HepG2 (cell line): ENCODE measurements at regions not wholly inside any gene's neighbourhood (a gene's known extent, or its start where the extent isn't known, plus 50 kb on each side); places are given as distances from the start of the nearest gene placed in this dataset.

Source experiments
- ARNTL ChIP-seq: sonication (generic); formaldehyde crosslinking; IDR thresholded peaks from 2 replicates; pipeline ENCODE4 v1.4.0; 2020; ENCODE audit warnings: mild to moderate bottlenecking, missing genetic modification reagents
- BRD4 ChIP-seq: sonication (generic); formaldehyde crosslinking; IDR thresholded peaks from 2 replicates; pipeline ENCODE4 v1.4.0; 2020; ENCODE audit warnings: missing genetic modification reagents
- CENPX ChIP-seq: sonication (generic); formaldehyde crosslinking; IDR thresholded peaks from 2 replicates; pipeline ENCODE4 v1.9.0; 2021; ENCODE audit warnings: mild to moderate bottlenecking, missing genetic modification reagents, moderate library complexity
- DPF2 ChIP-seq: sonication (generic); formaldehyde crosslinking; IDR thresholded peaks from 2 replicates; pipeline ENCODE4 v1.4.0; 2020; ENCODE audit warnings: mild to moderate bottlenecking, low read depth, missing genetic modification reagents, borderline replicate concordance
- EED ChIP-seq: sonication (generic); formaldehyde crosslinking; IDR thresholded peaks from 2 replicates; pipeline ENCODE4 v1.5.0; 2020; ENCODE audit warnings: mild to moderate bottlenecking, missing genetic modification reagents
- ETV5 ChIP-seq: IDR thresholded peaks from 2 replicates; pipeline ENCODE4 v1.6.1; 2018; ENCODE audit warnings: missing biosample characterization, missing genetic modification reagents, inconsistent platforms, borderline replicate concordance
- HMG20B ChIP-seq: conservative IDR thresholded peaks from 2 replicates; pipeline ENCODE4 v1.6.1; 2016; ENCODE audit warnings: missing genetic modification reagents, missing compliant biosample characterization
- NFAT5 ChIP-seq: sonication (generic); formaldehyde crosslinking; IDR thresholded peaks from 2 replicates; pipeline ENCODE4 v1.4.0; 2020; ENCODE audit warnings: missing genetic modification reagents
- SALL1 ChIP-seq: sonication (generic); formaldehyde crosslinking; IDR thresholded peaks from 2 replicates; pipeline ENCODE4 v1.8.0; 2022; ENCODE audit warnings: mild to moderate bottlenecking, missing genetic modification reagents
- SMAD3 ChIP-seq: sonication (generic); formaldehyde crosslinking; IDR thresholded peaks from 2 replicates; pipeline ENCODE4 v1.4.0; 2020; ENCODE audit warnings: missing genetic modification reagents
- SNRNP70 ChIP-seq: fragments of 200-400 bp; formaldehyde crosslinking; IDR thresholded peaks from 2 replicates; pipeline ENCODE4 v1.6.1; 2017; ENCODE audit warnings: mild to moderate bottlenecking, low read depth, low read length, moderate library complexity
- THAP11 ChIP-seq: IDR thresholded peaks from 2 replicates; pipeline ENCODE4 v1.6.1; 2016; ENCODE audit warnings: missing biosample characterization, missing genetic modification reagents
- ZNF282 ChIP-seq: fragments of 450-650 bp; IDR thresholded peaks from 2 replicates; pipeline ENCODE4 v1.6.1; 2018; ENCODE audit not compliant: partially characterized antibody
- ZNF549 ChIP-seq: sonication (generic); formaldehyde crosslinking; IDR thresholded peaks from 2 replicates; pipeline ENCODE4 v1.5.0; 2020; ENCODE audit warnings: missing genetic modification reagents
- ZNF558 ChIP-seq: sonication (generic); formaldehyde crosslinking; IDR thresholded peaks from 2 replicates; pipeline ENCODE4 v1.9.0; 2022; ENCODE audit warnings: mild to moderate bottlenecking, missing genetic modification reagents, borderline replicate concordance
- ZNF614 ChIP-seq: IDR thresholded peaks from 2 replicates; pipeline ENCODE4 v1.6.1; 2018; ENCODE audit warnings: missing biosample characterization, missing genetic modification reagents, inconsistent platforms, borderline replicate concordance
- ZNF740 ChIP-seq: sonication (generic); formaldehyde crosslinking; IDR thresholded peaks from 2 replicates; pipeline ENCODE4 v1.4.0; 2020; ENCODE audit warnings: missing genetic modification reagents
- ZNF747 ChIP-seq: sonication (generic); formaldehyde crosslinking; IDR thresholded peaks from 2 replicates; pipeline ENCODE4 v1.8.1; 2023; ENCODE audit warnings: missing genetic modification reagents, mild to moderate bottlenecking, borderline replicate concordance
- ZNF775 ChIP-seq: sonication (generic); formaldehyde crosslinking; IDR thresholded peaks from 2 replicates; pipeline ENCODE4 v1.4.0; 2020; ENCODE audit warnings: missing genetic modification reagents, mild to moderate bottlenecking, moderate library complexity, borderline replicate concordance
- ZNF891 ChIP-seq: sonication (generic); formaldehyde crosslinking; IDR thresholded peaks from 2 replicates; pipeline ENCODE4 v1.5.0; 2020; ENCODE audit warnings: mild to moderate bottlenecking, missing genetic modification reagents
- TF ChIP-seq, protein P1 (sequence below): IDR thresholded peaks from 2 replicates; pipeline ENCODE4 v1.4.0; 2020; ENCODE audit warnings: mild to moderate bottlenecking, missing genetic modification reagents
- TF ChIP-seq, protein P2 (sequence below): sonication (generic); formaldehyde crosslinking; IDR thresholded peaks from 2 replicates; pipeline ENCODE4 v1.8.0; 2022; ENCODE audit warnings: missing genetic modification reagents, mild to moderate bottlenecking, inconsistent platforms, borderline replicate concordance

- TF ChIP-seq CENPX (CRISPR knock-in tag) (no peak), HMG20B (CRISPR knock-in tag) (no peak), ZNF775 (no peak), ZNF891 (CRISPR knock-in tag) (no peak), ZNF282 (no peak), ZNF558 (CRISPR knock-in tag) (no peak), ARNTL (CRISPR knock-in tag) (no peak), BRD4 (CRISPR knock-in tag) (no peak), SALL1 (CRISPR knock-in tag) (peak; percentile 58), THAP11 (no peak), ZNF549 (CRISPR knock-in tag) (no peak), SNRNP70 (no peak), SMAD3 (CRISPR knock-in tag) (no peak), ZNF747 (CRISPR knock-in tag) (no peak), ZNF740 (no peak), ZNF614 (CRISPR knock-in tag) (no peak), EED (no peak), DPF2 (CRISPR knock-in tag) (no peak), NFAT5 (CRISPR knock-in tag) (no peak), ETV5 (no peak)
- TF ChIP-seq, protein P1, sequence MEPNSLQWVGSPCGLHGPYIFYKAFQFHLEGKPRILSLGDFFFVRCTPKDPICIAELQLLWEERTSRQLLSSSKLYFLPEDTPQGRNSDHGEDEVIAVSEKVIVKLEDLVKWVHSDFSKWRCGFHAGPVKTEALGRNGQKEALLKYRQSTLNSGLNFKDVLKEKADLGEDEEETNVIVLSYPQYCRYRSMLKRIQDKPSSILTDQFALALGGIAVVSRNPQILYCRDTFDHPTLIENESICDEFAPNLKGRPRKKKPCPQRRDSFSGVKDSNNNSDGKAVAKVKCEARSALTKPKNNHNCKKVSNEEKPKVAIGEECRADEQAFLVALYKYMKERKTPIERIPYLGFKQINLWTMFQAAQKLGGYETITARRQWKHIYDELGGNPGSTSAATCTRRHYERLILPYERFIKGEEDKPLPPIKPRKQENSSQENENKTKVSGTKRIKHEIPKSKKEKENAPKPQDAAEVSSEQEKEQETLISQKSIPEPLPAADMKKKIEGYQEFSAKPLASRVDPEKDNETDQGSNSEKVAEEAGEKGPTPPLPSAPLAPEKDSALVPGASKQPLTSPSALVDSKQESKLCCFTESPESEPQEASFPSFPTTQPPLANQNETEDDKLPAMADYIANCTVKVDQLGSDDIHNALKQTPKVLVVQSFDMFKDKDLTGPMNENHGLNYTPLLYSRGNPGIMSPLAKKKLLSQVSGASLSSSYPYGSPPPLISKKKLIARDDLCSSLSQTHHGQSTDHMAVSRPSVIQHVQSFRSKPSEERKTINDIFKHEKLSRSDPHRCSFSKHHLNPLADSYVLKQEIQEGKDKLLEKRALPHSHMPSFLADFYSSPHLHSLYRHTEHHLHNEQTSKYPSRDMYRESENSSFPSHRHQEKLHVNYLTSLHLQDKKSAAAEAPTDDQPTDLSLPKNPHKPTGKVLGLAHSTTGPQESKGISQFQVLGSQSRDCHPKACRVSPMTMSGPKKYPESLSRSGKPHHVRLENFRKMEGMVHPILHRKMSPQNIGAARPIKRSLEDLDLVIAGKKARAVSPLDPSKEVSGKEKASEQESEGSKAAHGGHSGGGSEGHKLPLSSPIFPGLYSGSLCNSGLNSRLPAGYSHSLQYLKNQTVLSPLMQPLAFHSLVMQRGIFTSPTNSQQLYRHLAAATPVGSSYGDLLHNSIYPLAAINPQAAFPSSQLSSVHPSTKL (CRISPR knock-in tag), result peak; percentile 53
- TF ChIP-seq, protein P2, sequence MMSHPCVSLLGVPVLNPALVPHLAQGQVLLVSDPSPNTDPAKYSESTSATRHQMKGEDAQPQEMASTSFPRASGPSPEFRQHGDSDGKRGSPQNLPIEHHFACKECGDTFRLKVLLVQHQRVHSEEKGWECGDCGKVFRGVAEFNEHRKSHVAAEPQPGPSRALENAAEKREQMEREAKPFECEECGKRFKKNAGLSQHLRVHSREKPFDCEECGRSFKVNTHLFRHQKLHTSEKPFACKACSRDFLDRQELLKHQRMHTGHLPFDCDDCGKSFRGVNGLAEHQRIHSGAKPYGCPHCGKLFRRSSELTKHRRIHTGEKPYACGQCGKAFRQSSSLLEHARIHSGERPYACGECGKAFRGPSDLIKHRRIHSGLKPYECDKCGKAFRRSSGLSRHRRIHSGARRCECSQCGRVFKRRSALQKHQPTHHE (CRISPR knock-in tag), result no peak
These were observed 232.5 kb downstream of the ANKRD50 start (continued) for GRCh38 chr4:124480061-124480460.
